ENCODE measurements at regions not wholly inside any gene's neighbourhood (a gene's known extent, or its start where the extent isn't known, plus 50 kb on each side); places are given as distances from the start of the nearest gene placed in this dataset.
A peak's percentile ranks its signal among the peaks of the same experiment; 100 is the strongest.

- DNase-seq: no peak
These were observed 618.2 kb upstream of the FRG1 start for GRCh38 chr4:189322426-189322825.

- DNase-seq: no peak
These were observed 598.8 kb upstream of the FRG1 start for GRCh38 chr4:189341881-189342280.

GRCh38 chr4:189355590-189355989 lies 585.1 kb upstream of the FRG1 start:
- DNase-seq: no peak

GRCh38 chr4:189362364-189362763 lies 578.3 kb upstream of the FRG1 start:
- no peak for DNase-seq

- peak in 2 of 56 donors; percentile 19 to 35 for DNase-seq
These were observed 576.6 kb upstream of the FRG1 start for GRCh38 chr4:189364032-189364449.

GRCh38 chr4:189365451-189365850 lies 575.2 kb upstream of the FRG1 start:
- DNase-seq: no peak

- no peak for DNase-seq
These were observed 572.8 kb upstream of the FRG1 start for GRCh38 chr4:189367832-189368231.

GRCh38 chr4:189374176-189374575 lies 566.5 kb upstream of the FRG1 start:
- no peak for DNase-seq

GRCh38 chr4:189376901-189377300 lies 563.8 kb upstream of the FRG1 start:
- DNase-seq: no peak

- DNase-seq: no peak
These were observed 563.1 kb upstream of the FRG1 start for GRCh38 chr4:189377569-189377968.

- DNase-seq: no peak
These were observed 555.6 kb upstream of the FRG1 start for GRCh38 chr4:189385098-189385497.

GRCh38 chr4:189385579-189385978 lies 555.1 kb upstream of the FRG1 start:
- no peak for DNase-seq

- DNase-seq: no peak
These were observed 544.2 kb upstream of the FRG1 start for GRCh38 chr4:189396435-189396834.

GRCh38 chr4:189404271-189404670 lies 536.4 kb upstream of the FRG1 start:
- no peak for DNase-seq

- no peak for DNase-seq
These were observed 531.5 kb upstream of the FRG1 start for GRCh38 chr4:189409158-189409557.

GRCh38 chr4:189414021-189414420 lies 526.7 kb upstream of the FRG1 start:
- no peak for DNase-seq

- DNase-seq: no peak
These were observed 520.1 kb upstream of the FRG1 start for GRCh38 chr4:189420572-189420971.

- DNase-seq: no peak
These were observed 504.5 kb upstream of the FRG1 start for GRCh38 chr4:189436207-189436606.

GRCh38 chr4:189440716-189441115 lies 500.0 kb upstream of the FRG1 start:
- DNase-seq: no peak

- DNase-seq: no peak
These were observed 497.3 kb upstream of the FRG1 start for GRCh38 chr4:189443341-189443740.

GRCh38 chr4:189445613-189446012 lies 495.1 kb upstream of the FRG1 start:
- no peak for DNase-seq

GRCh38 chr4:189463734-189464133 lies 476.9 kb upstream of the FRG1 start:
- DNase-seq: no peak

GRCh38 chr4:189494407-189494806 lies 446.3 kb upstream of the FRG1 start:
- DNase-seq: no peak

GRCh38 chr4:189497516-189497915 lies 443.2 kb upstream of the FRG1 start:
- no peak for DNase-seq

GRCh38 chr4:189497996-189498395 lies 442.7 kb upstream of the FRG1 start:
- no peak for DNase-seq
